Activated CD4-positive, CD25-positive, alpha-beta regulatory T cell treated with anti-CD3 and anti-CD28 coated beads, Interleukin-2, amount 50 U/mL, for 72 hours (primary cell): ENCODE measurements at regions not wholly inside any gene's neighbourhood (a gene's known extent, or its start where the extent isn't known, plus 50 kb on each side); places are given as distances from the start of the nearest gene placed in this dataset.

ENCODE experiments used
- DNase-seq: peaks from one replicate; pipeline ENCODE4 v3.0.0; 2021

DNA sequence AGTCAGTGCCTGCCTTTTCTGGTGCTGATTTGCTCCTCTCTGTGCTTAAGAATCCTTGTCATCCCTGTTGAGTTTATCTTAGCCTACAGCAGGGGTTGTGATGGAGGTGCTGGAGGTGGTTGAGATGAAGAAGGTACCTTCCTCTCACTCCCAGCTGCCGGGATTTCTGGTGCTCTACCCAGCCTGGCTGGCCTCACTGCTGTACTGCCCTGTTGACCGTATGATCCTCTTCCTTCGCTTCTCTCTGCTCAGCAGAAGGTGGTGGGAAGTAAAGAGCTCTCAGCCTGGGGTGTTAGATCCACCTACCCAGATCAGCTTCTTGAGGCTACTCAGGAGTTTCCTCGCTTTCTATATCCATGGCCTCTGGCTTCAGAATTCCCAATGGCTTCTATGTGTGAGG, 101.0 kb upstream of the NXT1 start:
- no peak for DNase-seq

DNA sequence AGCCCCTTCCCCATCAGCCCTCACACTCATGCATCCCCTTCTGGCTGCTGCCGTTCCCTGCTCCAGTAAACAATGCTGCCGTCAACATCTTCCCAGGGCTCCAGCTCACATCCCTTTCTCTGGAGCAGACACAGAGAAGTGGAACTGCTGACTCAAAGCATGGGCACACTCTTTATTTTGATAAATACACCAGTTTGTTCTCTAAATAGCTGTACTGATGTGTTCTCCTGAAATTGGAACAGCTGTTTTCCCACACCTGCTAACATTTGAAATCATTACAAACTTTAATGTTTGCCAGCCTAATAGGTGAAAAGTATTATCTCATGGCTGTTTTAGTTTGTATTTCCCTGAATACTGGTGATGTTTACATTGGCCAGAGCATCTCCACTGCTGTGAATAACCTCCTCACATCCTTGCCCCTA, 102.1 kb upstream of the NXT1 start:
- DNase-seq: no peak

DNA sequence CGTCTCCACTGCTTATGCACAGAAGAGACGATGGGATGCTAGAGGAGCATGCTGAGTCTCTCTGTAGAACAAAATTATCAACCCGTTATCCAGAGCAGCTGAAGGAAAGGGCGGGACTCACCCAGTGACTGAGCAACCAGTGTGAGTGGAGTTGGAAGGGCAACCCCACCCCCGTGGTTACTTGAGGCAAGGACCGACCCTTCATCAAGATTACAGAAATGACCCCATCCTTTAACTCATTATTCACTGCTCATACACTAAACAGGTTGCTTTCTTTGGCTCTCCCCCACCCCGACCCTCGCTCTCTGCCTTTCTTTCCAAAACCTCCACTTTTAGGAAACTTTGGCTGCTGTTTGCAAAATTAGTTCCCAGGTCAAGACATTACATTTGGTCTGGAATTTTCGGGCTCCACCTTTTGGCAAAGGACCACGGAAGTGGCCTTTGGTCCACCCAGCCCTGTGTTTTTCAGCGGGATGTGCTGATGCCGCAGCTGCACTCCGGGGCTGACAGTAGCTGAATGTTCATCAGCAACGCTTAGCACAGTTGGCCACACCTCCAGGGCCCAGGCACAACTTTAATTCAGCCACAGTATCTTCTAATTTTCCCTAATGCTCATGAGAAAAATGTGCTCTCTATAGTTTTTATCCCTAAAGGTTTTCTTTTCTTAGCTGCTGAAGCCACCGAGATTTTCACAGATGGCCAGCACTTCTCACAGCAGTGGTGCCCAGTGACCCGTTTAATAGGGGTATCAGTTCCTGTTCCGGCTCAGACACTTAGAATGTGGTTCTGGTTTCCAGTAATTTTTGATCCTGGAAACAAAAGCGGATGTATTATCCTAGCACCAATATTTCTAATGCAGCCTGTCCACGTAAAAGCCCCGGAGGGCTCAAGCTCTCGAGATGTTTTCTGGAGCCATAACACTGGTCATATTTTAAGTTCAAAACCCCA, 103.6 kb upstream of the NXT1 start:
- no peak for DNase-seq

DNA sequence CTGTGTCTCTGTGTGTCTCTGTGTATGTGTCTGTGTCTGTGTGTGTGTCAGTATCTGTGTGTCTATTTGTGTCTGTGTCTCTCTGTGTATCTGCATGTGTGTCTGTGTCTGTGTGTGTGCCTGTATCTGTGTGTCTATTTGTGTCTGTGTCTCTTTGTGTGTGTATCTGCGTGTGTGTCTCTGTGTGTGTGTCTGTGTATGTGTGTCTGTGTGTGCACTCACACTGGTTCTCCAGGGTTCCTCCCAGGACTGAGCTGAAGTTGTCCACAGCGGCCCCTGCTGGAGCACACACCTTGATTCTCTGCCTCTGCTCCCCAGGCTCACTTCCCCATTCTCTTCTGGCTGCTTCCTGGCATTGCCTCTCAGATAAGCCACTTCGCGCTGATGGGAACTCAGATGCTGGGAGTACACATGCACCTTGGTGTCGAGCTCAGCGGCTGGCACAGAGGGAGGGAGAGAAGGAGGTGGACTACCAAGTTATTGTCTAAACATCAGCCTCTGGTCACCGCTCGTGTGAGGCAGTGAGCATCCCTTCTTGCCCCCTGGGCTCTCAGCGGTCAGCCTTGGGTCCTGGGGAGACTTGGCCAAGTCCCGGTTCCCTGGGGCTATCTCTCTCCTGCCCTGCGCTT, 104.9 kb upstream of the NXT1 start:
- no peak for DNase-seq

DNA sequence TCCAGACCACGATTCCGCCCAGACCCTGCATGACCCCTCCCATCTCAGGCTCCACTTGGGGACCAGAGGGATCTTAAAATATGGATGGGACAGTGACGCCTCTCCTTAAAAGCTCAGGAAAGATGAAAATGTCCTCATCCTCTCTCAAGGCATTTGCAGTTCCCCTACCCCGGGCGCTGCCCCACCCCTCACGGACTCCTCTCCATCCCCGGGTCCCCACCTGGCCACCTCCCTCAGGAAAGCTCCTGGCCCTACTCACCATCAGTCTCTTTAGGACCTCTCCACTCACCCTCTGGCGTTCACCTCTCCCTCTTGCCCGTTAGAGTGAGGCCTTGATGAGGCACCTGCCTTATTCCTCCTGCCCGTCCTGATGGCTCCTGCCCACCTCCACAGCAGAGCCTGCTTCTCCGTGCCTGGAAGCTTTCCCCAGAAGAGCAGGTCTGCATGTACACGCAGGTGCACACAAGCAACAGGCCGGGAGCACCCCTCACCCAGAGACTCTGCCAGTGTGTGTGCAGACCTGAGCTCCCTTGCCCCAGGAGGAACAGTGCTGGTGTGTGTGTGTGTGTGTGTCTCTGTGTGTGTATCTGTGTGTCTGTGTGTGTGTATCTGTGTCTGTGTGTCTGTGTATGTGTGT, 105.6 kb upstream of the NXT1 start:
- no peak for DNase-seq

GRCh38 chr20:23244156-23244915, 106.3 kb upstream of the NXT1 start:
- DNase-seq: no peak

DNA sequence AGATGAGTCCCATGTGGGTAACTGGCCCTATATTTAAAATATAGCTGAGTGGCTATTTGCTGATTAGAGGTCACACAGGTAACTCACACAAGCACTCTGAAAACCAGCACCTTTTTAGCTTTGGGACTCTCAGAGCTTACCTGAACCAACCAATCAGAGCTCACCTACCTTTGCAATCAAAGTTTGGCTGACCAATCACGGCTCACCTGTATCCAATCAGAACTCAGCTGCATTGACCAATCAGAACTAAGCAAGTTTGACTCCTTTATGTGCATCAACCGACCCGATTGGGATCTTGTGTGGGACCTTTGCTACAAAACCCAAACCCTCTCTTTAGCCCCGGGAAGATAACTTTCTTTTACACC, 106.8 kb upstream of the NXT1 start:
- DNase-seq: no peak

- no peak for DNase-seq
Observed at GRCh38 chr20:23242556-23243180, 107.9 kb upstream of the NXT1 start.

- no peak for DNase-seq
Observed at GRCh38 chr20:23242104-23242503, 108.5 kb upstream of the NXT1 start.

DNA sequence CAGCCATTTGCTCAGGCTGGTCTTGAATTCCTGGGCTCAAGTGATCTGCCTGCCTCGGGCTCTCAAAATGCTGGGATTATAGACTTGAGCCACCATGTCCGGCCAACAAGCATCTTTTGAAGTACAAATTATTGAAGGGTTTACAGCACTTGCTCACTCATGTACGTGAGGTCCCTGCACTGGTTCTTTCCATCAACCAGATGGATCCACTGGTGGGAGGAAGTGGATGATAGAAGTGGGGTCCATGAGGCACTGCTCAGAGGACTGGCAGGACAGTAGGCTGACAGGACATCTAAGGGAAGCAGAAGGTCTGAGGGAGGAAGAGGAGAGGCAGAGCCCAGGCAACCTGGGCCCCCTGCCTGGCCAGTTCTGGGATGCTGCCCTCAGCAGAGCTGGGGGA, 109.2 kb upstream of the NXT1 start:
- DNase-seq: no peak

DNA sequence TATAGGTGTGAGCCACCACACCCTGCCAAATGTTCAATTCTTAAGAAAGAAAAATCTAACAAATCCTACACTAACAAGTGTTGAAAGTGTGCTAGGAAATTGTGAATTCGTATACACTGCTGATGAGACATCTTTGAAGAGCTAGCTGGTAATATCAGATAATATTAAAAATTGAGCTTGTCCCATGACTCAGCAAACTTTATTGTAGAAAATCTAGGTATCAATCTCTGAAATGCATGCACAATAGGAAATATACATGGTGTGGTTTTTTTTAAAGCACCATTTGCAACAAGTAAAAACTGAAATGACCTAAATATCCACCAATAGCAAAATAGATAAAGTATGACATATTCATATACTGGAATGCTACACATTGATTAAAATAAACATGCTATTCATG, 110.1 kb upstream of the NXT1 start:
- no peak for DNase-seq

- no peak for DNase-seq
Observed at GRCh38 chr20:23237201-23237600, 113.4 kb upstream of the NXT1 start.

DNA sequence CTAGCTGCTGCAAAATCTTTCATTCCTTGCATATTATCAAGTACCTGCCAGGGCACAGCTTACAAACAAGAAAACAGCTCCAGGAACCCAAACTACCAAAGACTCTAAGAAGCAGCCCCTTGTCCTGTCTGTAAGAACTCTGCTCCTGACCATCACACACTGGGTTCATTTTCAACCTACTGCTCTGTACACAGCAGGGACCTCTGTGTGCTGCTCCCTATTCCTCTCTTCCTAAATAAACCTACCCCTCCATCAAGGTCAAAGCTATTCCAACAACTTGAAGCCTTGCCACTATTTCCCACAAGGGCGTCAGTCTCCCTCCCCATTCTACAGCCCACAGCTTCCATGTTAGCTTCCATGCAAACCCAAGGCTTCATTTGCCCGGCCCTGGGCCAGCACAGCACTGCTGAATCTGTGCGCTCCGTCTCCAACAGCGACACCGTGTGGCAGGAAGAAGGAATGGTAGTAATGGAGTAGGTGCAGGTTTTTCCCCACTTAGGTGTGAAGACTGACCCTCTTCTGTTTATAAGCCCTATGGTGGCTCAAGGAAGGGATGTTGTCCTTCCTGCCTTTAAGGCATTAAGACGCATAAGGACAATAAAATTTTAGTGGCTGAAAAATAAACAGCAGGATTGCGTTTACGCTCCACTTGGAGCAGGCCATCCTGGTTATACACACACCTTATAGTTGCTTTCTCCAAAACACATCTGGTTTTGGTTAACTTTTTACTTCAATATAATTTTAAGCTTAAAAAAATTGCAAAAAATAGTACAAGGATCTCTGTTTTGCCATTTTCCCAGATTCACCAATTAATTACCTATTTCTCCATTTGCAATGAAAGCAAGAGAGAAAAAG, 115.2 kb upstream of the NXT1 start:
- peak; percentile 43 for DNase-seq

GRCh38 chr20:23234311-23235078, 116.1 kb upstream of the NXT1 start:
- DNase-seq: no peak

GRCh38 chr20:23233341-23233740, 117.2 kb upstream of the NXT1 start:
- no peak for DNase-seq

- DNase-seq: no peak
Observed at GRCh38 chr20:23232679-23233308, 117.8 kb upstream of the NXT1 start.

- no peak for DNase-seq
Observed at GRCh38 chr20:23232219-23232581, 118.4 kb upstream of the NXT1 start.

DNA sequence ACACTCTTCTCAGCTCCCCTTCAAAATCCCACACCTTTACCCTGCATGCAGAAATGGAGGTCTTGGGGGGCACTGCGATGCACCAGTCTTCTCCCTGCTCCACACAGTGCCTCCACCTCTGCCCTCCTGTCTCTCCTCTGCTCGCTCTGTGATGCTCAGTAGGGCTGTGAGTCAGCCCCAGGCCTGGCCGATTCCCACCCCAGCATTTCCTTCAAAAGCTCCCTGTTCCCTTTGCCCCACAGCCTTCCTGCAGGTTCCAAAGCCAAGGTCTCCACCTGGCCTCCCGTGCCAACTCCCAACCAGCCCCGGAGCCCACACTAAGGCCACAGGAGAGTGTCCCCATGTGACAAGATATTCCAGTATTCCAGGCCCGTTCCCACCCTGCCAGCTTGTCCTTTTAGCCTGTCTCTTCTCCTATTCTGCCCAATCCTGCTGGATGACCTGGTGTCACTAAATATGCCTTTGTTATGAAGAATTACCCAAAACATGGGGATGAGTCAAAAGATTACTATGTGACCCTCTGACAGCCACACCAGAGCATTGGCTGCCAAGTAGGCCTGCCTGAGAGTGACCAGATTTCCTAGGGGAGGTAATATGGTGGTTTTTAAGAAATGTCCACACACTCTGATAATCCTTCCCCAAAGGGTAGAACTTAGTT, 118.9 kb upstream of the NXT1 start:
- no peak for DNase-seq

DNA sequence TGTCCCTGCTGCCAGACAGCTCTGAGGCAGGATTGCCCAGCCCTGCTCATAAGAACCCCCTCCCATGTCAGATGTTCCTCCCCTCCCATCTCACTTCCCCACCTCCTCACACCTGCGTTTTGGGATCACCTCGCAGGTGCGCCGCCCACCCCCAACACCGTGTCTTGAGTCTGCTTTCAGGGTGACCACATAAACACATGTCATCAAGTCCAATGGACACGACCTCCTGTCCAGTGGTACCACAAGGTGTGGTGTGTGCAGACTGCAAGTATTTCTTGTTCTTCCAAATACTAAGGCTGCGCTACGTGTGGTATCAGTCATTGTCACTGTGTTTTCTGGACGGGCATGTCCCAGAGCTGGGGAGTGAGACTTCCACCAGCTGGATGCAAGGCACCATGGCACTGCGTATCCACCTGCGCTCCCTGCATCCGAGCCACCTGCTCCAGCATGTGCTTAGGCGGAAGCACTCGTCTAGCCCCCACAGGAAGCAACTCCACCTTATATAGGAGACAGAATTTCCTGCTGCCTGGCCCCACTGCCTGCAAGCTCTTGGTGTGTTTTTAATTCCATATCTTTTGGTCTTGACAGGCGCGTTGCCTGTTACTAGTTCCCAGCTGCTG, 119.7 kb upstream of the NXT1 start:
- no peak for DNase-seq

DNA sequence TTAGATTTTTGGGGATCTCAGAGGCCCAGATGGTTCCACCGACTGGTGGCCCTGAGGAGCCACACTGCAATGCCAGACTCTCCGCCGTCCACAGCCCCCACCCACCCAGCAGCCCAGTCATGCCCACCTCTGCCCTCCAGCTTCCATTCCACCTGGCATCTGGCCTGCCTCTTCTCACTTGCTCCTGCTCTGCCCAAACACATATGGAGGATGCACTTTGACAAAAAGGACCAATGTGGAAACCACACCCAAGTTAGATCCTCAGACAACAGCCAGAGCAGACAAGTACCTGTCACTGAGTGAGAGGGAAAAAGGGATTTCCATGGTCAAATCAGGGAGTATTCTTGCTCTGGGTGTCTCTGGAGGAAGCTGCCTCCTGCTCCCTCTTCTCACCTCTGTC, 120.6 kb upstream of the NXT1 start:
- no peak for DNase-seq
